WTC11 (cell line): ENCODE measurements at regions not wholly inside any gene's neighbourhood (a gene's known extent, or its start where the extent isn't known, plus 50 kb on each side); places are given as distances from the start of the nearest gene placed in this dataset.

Experiments used
- CTCF ChIP-seq: fragments of 200-600 bp; IDR thresholded peaks from 2 replicates; pipeline ENCODE4 v1.8.0; 2022; ENCODE audit warnings: antibody characterized with exemption
- GABPB1 ChIP-seq: sonication (generic); formaldehyde crosslinking; IDR thresholded peaks from 2 replicates; pipeline ENCODE4 v1.8.1; 2023; ENCODE audit warnings: mild to moderate bottlenecking, missing genetic modification reagents
- JUN ChIP-seq: sonication (generic); formaldehyde crosslinking; IDR thresholded peaks from 2 replicates; pipeline ENCODE4 v1.8.0; 2023; ENCODE audit warnings: mild to moderate bottlenecking, missing genetic modification reagents
- NR2C2 ChIP-seq: sonication (generic); formaldehyde crosslinking; IDR thresholded peaks from 2 replicates; pipeline ENCODE4 v1.8.0; 2022; ENCODE audit warnings: mild to moderate bottlenecking, missing genetic modification reagents
- SMAD4 ChIP-seq: sonication (generic); formaldehyde crosslinking; IDR thresholded peaks from 2 replicates; pipeline ENCODE4 v1.8.0; 2022; ENCODE audit warnings: mild to moderate bottlenecking, missing genetic modification reagents
- SP1 ChIP-seq: sonication (generic); formaldehyde crosslinking; conservative IDR thresholded peaks from 2 replicates; pipeline ENCODE4 v1.8.1; 2022; ENCODE audit warnings: missing genetic modification reagents
- ZBTB21 ChIP-seq: sonication (generic); formaldehyde crosslinking; IDR thresholded peaks from 2 replicates; pipeline ENCODE4 v1.8.1; 2023; ENCODE audit warnings: mild to moderate bottlenecking, missing genetic modification reagents, borderline replicate concordance
- ZNF512 ChIP-seq: sonication (generic); formaldehyde crosslinking; IDR thresholded peaks from 2 replicates; pipeline ENCODE4 v1.8.1; 2022; ENCODE audit warnings: missing genetic modification reagents, borderline replicate concordance

GRCh38 chr1:72649211-72649888 lies 367.0 kb upstream of the NEGR1 start:
- TF ChIP-seq CTCF (no peak), SP1 (CRISPR knock-in tag) (no peak), JUN (CRISPR knock-in tag) (no peak), ZNF512 (CRISPR knock-in tag) (no peak), SMAD4 (CRISPR knock-in tag) (no peak), GABPB1 (CRISPR knock-in tag) (no peak), ZBTB21 (CRISPR knock-in tag) (no peak), NR2C2 (CRISPR knock-in tag) (no peak)
